ENCODE measurements at regions not wholly inside any gene's neighbourhood (a gene's known extent, or its start where the extent isn't known, plus 50 kb on each side); places are given as distances from the start of the nearest gene placed in this dataset.

DNA sequence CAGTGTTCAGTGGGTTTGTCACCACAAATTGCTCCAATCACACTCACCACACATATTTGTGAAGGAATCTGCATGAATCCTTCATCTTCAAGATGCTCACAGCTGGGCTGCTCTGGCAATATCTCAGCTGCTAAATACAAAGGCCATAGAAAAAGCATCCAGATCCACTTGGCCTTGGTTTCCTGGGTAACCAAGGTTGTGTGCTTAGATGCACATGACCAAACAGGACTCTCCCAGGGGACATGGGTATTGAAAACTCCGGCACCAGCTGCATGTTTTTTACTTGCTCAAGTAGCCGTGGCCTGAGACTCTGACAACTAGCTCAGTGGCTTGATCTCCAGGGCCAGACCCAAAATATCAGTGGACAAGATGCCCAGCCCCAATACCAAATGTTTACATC, 131.3 kb downstream of the CBLN1 start:
- Histone ChIP-seq H3K9ac (ENCODE audit: insufficient read length) (no peak overlapping the region), H3K27ac (no peak overlapping the region), H3K9me3 (ENCODE audit: low read depth, low read length) (no peaks in the 10 kb centered on the region), H3K36me3 (ENCODE audit: insufficient read depth, low read length) (no peaks in the 10 kb centered on the region), H3K4me3 (no peak overlapping the region)
- TF ChIP-seq EZH2 (IDR thresholded peaks at IDR 0.05) = no peak
- no peak for TF ChIP-seq POLR2AphosphoS5 (IDR thresholded peaks at IDR 0.05; ENCODE audit: borderline replicate concordance, low read depth, low read length)
- no peak for TF ChIP-seq FOXP2 (optimal IDR thresholded peaks at IDR 0.05; ENCODE audit: control extremely low read depth, extremely low read length, insufficient read depth)
- DNase-seq (ENCODE audit: low read depth, low spot score) = no peak

DNA sequence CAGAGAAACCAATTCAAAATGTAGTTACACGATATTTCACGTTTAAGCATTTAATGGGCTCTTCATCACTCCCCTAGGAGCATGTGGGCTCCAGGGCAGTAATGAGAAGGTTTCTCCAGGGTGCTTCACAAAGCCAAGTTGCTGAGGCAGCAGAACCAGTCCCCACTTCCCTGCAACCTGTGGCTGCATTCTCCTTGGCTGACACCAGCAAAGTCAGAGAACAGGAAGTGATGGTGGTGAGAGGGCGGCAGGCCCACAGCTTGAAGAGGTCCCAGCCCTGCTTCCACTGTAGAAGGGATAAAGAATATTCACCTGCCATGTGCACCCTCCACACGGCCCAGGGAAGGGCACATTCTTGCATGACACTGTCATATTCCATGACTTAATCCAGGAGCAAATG, 133.2 kb downstream of the CBLN1 start:
- Histone ChIP-seq H3K27ac (no peak overlapping the region), H3K9ac (ENCODE audit: insufficient read length) (no peak overlapping the region), H3K4me3 (no peak overlapping the region), H3K9me3 (ENCODE audit: low read depth, low read length) (no peaks in the 10 kb centered on the region), H3K36me3 (ENCODE audit: insufficient read depth, low read length) (no peaks in the 10 kb centered on the region)
- no peak for DNase-seq (ENCODE audit: low read depth, low spot score)
- TF ChIP-seq FOXP2 (optimal IDR thresholded peaks at IDR 0.05; ENCODE audit: control extremely low read depth, extremely low read length, insufficient read depth) (no peak), EZH2 (IDR thresholded peaks at IDR 0.05) (no peak), POLR2AphosphoS5 (IDR thresholded peaks at IDR 0.05; ENCODE audit: borderline replicate concordance, low read depth, low read length) (no peak)

DNA sequence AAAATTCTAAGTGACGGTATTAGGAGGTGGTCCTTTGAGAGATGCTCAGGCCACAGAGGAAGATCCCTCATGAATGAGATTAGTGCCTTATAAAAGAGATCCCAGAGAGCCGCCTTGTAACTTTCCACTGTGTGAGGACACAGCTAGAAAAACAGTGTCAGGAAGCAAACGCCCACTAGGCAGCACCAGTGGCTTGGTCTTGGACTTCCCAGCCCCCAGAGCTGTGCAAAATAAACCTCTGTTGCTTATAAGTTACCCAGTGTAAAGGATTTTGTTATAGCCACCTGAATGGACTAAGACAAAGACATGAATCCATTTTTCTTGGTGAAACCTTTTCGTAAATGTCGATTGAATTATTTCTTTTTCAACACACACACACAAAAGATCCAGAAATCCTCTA, 141.0 kb downstream of the CBLN1 start:
- no peak overlapping the region for H3K27ac ChIP-seq
- TF ChIP-seq POLR2AphosphoS5 (IDR thresholded peaks at IDR 0.05; ENCODE audit: borderline replicate concordance, low read depth, low read length) = no peak
- no peak for TF ChIP-seq FOXP2 (optimal IDR thresholded peaks at IDR 0.05; ENCODE audit: control extremely low read depth, extremely low read length, insufficient read depth)
- TF ChIP-seq EZH2 (IDR thresholded peaks at IDR 0.05) = no peak
- no peaks in the 10 kb centered on the region for H3K9me3 ChIP-seq (ENCODE audit: low read depth, low read length)
- no peak for DNase-seq (ENCODE audit: low read depth, low spot score)
- no peaks in the 10 kb centered on the region for H3K36me3 ChIP-seq (ENCODE audit: insufficient read depth, low read length)
- no peak overlapping the region for H3K9ac ChIP-seq (ENCODE audit: insufficient read length)
- H3K4me3 ChIP-seq = no peak overlapping the region

DNA sequence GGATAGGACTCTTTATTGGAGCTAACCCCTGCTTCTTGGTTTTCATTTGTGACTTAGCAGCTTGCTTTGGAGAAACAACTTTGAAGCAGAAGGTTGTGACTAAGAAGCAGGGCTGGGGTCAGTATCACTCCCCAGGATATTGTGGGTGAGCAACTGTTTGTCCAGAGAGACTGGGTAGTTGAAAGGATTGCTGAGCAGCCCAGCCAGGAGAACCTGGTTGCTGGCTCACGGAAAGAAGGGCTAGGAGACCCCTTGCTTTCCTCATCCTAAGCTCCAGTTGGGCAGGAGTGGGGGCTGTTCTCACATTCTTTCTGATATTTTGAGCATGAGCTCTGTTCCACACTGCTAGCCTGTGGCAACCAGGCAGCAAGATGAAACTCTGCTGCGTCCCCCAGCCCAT, 151.2 kb downstream of the CBLN1 start:
- no peak overlapping the region for H3K27ac ChIP-seq
- no peaks in the 10 kb centered on the region for H3K9me3 ChIP-seq (ENCODE audit: low read depth, low read length)
- H3K36me3 ChIP-seq (ENCODE audit: insufficient read depth, low read length) = no peaks in the 10 kb centered on the region
- no peak for DNase-seq (ENCODE audit: low read depth, low spot score)
- no peak overlapping the region for H3K4me3 ChIP-seq
- H3K9ac ChIP-seq (ENCODE audit: insufficient read length) = no peak overlapping the region
- TF ChIP-seq POLR2AphosphoS5 (IDR thresholded peaks at IDR 0.05; ENCODE audit: borderline replicate concordance, low read depth, low read length) (no peak), EZH2 (IDR thresholded peaks at IDR 0.05) (no peak), FOXP2 (optimal IDR thresholded peaks at IDR 0.05; ENCODE audit: control extremely low read depth, extremely low read length, insufficient read depth) (no peak)

DNA sequence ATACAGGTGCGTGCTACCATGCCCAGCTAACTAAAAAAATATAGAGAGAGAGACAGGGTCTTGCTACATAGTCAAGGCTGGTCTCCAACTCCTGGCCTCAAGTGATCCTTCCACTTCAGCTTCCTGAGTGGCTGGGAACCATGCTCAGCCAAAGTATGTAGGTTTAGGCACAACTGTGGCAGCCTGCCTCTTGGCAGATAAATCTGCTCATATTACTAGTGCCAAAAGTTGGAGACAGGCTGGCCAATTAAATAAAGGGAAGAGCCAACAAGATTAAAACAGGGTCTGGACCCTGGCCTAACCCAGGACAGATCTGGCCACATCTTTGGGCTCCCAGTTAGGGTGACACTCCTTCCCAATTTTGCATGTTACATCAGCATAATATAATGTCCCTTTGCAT, 151.7 kb downstream of the CBLN1 start:
- H3K9me3 ChIP-seq (ENCODE audit: low read depth, low read length) = no peaks in the 10 kb centered on the region
- no peaks in the 10 kb centered on the region for H3K36me3 ChIP-seq (ENCODE audit: insufficient read depth, low read length)
- TF ChIP-seq POLR2AphosphoS5 (IDR thresholded peaks at IDR 0.05; ENCODE audit: borderline replicate concordance, low read depth, low read length) (no peak), EZH2 (IDR thresholded peaks at IDR 0.05) (no peak), FOXP2 (optimal IDR thresholded peaks at IDR 0.05; ENCODE audit: control extremely low read depth, extremely low read length, insufficient read depth) (no peak)
- DNase-seq (ENCODE audit: low read depth, low spot score) = no peak
- H3K27ac ChIP-seq = no peak overlapping the region
- no peak overlapping the region for H3K9ac ChIP-seq (ENCODE audit: insufficient read length)
- no peak overlapping the region for H3K4me3 ChIP-seq

DNA sequence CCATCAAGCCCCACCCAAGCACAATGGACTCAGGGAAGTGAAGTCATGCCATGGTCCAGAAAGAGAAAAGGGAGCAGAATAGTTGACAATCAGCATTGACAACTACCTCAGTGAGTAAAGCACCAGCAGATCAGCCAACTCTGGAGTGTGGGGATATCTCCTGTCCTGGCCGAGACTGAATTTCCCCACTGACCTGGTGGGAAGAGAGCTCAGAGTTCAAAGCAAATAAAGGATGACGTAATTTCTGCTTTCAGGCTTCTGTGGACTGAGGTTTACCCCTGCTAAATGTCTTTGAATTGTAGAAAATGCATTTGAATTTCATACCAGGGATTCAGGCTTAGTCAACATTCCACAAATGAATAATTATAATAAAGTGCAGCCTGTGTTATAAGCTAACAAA, 152.9 kb downstream of the CBLN1 start:
- no peak overlapping the region for H3K27ac ChIP-seq
- DNase-seq (ENCODE audit: low read depth, low spot score) = no peak
- TF ChIP-seq FOXP2 (optimal IDR thresholded peaks at IDR 0.05; ENCODE audit: control extremely low read depth, extremely low read length, insufficient read depth) = no peak
- no peak for TF ChIP-seq POLR2AphosphoS5 (IDR thresholded peaks at IDR 0.05; ENCODE audit: borderline replicate concordance, low read depth, low read length)
- no peak for TF ChIP-seq EZH2 (IDR thresholded peaks at IDR 0.05)
- H3K4me3 ChIP-seq = no peak overlapping the region
- H3K9me3 ChIP-seq (ENCODE audit: low read depth, low read length) = no peaks in the 10 kb centered on the region
- H3K9ac ChIP-seq (ENCODE audit: insufficient read length) = no peak overlapping the region
- no peaks in the 10 kb centered on the region for H3K36me3 ChIP-seq (ENCODE audit: insufficient read depth, low read length)

DNA sequence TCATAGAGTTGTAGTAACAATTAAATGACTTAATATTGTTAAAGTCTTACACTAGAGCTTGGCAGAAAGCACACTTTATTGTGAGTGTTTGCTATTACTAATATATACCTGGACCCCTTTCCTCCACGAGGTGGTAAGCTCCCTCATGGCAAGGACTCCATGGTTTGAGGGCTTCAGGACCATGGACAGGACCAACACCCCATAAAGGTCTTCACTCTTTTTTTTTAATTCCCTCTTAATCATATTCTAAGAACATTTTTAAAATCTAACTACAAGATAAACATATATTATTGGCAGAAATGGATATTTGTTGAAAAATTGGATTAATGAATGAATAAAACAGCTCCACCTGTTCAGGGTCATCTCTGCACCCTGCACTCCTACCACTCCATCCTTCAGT, 154.5 kb downstream of the CBLN1 start:
- H3K9me3 ChIP-seq (ENCODE audit: low read depth, low read length) = no peaks in the 10 kb centered on the region
- H3K4me3 ChIP-seq = no peak overlapping the region
- no peaks in the 10 kb centered on the region for H3K36me3 ChIP-seq (ENCODE audit: insufficient read depth, low read length)
- no peak for DNase-seq (ENCODE audit: low read depth, low spot score)
- H3K27ac ChIP-seq = no peak overlapping the region
- no peak overlapping the region for H3K9ac ChIP-seq (ENCODE audit: insufficient read length)
- TF ChIP-seq POLR2AphosphoS5 (IDR thresholded peaks at IDR 0.05; ENCODE audit: borderline replicate concordance, low read depth, low read length) (no peak), FOXP2 (optimal IDR thresholded peaks at IDR 0.05; ENCODE audit: control extremely low read depth, extremely low read length, insufficient read depth) (no peak), EZH2 (IDR thresholded peaks at IDR 0.05) (no peak)

DNA sequence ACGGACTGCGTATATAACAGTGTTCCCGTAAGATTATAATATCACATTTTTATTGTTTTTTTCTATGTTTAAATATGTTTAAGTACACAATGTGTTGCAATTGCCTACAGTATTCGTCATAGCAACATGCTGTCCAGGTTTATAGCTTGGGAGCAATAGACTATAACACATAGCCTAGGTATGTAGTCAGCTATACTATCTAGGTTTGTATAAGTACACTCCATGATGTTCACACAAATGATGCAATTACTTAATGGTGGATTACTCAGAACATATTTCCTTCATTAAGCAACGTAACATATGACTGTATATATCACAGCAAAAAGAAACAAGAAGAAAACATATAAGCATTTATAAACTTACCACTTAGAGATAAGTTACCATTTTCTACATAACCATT, 160.0 kb downstream of the CBLN1 start:
- no peak for TF ChIP-seq POLR2AphosphoS5 (IDR thresholded peaks at IDR 0.05; ENCODE audit: borderline replicate concordance, low read depth, low read length)
- TF ChIP-seq EZH2 (IDR thresholded peaks at IDR 0.05) = no peak
- TF ChIP-seq FOXP2 (optimal IDR thresholded peaks at IDR 0.05; ENCODE audit: control extremely low read depth, extremely low read length, insufficient read depth) = no peak
- Histone ChIP-seq H3K27ac (no peak overlapping the region), H3K36me3 (ENCODE audit: insufficient read depth, low read length) (no peaks in the 10 kb centered on the region), H3K9ac (ENCODE audit: insufficient read length) (no peak overlapping the region), H3K9me3 (ENCODE audit: low read depth, low read length) (no peaks in the 10 kb centered on the region), H3K4me3 (no peak overlapping the region)
- DNase-seq (ENCODE audit: low read depth, low spot score) = no peak

DNA sequence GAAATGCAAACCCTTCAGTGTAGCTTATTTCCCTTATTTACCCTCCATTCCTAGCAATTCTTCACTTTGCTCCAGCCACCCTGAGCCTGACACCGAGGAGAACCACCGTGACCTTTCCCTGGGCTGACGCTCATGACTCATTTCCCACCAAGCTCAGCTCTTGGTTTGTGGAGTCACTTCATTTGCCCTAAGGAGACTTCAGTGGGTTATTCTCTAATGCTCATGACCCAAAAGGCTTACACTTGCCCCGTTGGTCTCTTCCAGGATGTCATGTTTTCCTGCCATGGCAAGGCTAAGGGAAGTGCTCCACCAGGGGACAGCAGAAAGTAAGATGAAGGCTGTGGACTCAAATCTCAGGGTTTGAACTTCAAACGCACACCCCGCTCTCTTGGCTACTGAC, 161.0 kb downstream of the CBLN1 start:
- H3K36me3 ChIP-seq (ENCODE audit: insufficient read depth, low read length) = no peaks in the 10 kb centered on the region
- H3K9ac ChIP-seq (ENCODE audit: insufficient read length) = no peak overlapping the region
- DNase-seq (ENCODE audit: low read depth, low spot score) = no peak
- no peak overlapping the region for H3K27ac ChIP-seq
- H3K4me3 ChIP-seq = no peak overlapping the region
- TF ChIP-seq FOXP2 (optimal IDR thresholded peaks at IDR 0.05; ENCODE audit: control extremely low read depth, extremely low read length, insufficient read depth) = no peak
- no peak for TF ChIP-seq POLR2AphosphoS5 (IDR thresholded peaks at IDR 0.05; ENCODE audit: borderline replicate concordance, low read depth, low read length)
- TF ChIP-seq EZH2 (IDR thresholded peaks at IDR 0.05) = no peak
- no peaks in the 10 kb centered on the region for H3K9me3 ChIP-seq (ENCODE audit: low read depth, low read length)
